ENCODE measurements at regions not wholly inside any gene's neighbourhood (a gene's known extent, or its start where the extent isn't known, plus 50 kb on each side); places are given as distances from the start of the nearest gene placed in this dataset.

GRCh38 chr1:81569761-81570160 lies 231.0 kb upstream of the ADGRL2 start:
- H3K9ac ChIP-seq (ENCODE audit: low read length), result no peak overlapping the region
- H3K9me2 ChIP-seq (ENCODE audit: insufficient read depth, low read length), result no peaks in the 10 kb centered on the region
- H3K27ac ChIP-seq (ENCODE audit: low read length), result no peak overlapping the region
- no peak overlapping the region for H3K4me3 ChIP-seq (ENCODE audit: low read length)
- H4K20me1 ChIP-seq (ENCODE audit: insufficient read depth), result no peaks in the 10 kb centered on the region
- no peak overlapping the region for H2AFZ ChIP-seq (ENCODE audit: low read depth, low read length)
- no peak for TF ChIP-seq SMC3 (conservative IDR thresholded peaks at IDR 0.05; ENCODE audit: poor library complexity)
- TF ChIP-seq POLR2AphosphoS5 (IDR thresholded peaks at IDR 0.05), result no peak
- TF ChIP-seq MXI1 (conservative IDR thresholded peaks at IDR 0.05; ENCODE audit: poor library complexity, severe bottlenecking), result no peak
- no peak for TF ChIP-seq RAD21 (conservative IDR thresholded peaks at IDR 0.05)
- TF ChIP-seq EP300 (conservative IDR thresholded peaks at IDR 0.05; ENCODE audit: poor library complexity, severe bottlenecking), result no peak
- TF ChIP-seq EZH2 (IDR thresholded peaks at IDR 0.05; ENCODE audit: borderline replicate concordance, insufficient read depth, low read length, poor library complexity, severe bottlenecking), result no peak
- TF ChIP-seq TAF1 (IDR thresholded peaks at IDR 0.05; ENCODE audit: low read depth), result no peak
- TF ChIP-seq CTCF (IDR thresholded peaks at IDR 0.05; ENCODE audit: poor library complexity, severe bottlenecking), result no peak
- TF ChIP-seq, protein P1, sequence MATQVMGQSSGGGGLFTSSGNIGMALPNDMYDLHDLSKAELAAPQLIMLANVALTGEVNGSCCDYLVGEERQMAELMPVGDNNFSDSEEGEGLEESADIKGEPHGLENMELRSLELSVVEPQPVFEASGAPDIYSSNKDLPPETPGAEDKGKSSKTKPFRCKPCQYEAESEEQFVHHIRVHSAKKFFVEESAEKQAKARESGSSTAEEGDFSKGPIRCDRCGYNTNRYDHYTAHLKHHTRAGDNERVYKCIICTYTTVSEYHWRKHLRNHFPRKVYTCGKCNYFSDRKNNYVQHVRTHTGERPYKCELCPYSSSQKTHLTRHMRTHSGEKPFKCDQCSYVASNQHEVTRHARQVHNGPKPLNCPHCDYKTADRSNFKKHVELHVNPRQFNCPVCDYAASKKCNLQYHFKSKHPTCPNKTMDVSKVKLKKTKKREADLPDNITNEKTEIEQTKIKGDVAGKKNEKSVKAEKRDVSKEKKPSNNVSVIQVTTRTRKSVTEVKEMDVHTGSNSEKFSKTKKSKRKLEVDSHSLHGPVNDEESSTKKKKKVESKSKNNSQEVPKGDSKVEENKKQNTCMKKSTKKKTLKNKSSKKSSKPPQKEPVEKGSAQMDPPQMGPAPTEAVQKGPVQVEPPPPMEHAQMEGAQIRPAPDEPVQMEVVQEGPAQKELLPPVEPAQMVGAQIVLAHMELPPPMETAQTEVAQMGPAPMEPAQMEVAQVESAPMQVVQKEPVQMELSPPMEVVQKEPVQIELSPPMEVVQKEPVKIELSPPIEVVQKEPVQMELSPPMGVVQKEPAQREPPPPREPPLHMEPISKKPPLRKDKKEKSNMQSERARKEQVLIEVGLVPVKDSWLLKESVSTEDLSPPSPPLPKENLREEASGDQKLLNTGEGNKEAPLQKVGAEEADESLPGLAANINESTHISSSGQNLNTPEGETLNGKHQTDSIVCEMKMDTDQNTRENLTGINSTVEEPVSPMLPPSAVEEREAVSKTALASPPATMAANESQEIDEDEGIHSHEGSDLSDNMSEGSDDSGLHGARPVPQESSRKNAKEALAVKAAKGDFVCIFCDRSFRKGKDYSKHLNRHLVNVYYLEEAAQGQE (IDR thresholded peaks at IDR 0.05; ENCODE audit: borderline replicate concordance), result no peak
- H3F3A ChIP-seq (ENCODE audit: insufficient read depth, low read length, poor library complexity, severe bottlenecking), result no peaks in the 10 kb centered on the region
- no peak overlapping the region for H3K4me2 ChIP-seq (ENCODE audit: low read length)
- H3K27me3 ChIP-seq (ENCODE audit: insufficient read depth, low read depth, low read length), result peaks cover 7% of the 10 kb centered on the region
- H3K79me2 ChIP-seq (replicated peaks; ENCODE audit: insufficient read depth, low read length), result no peaks in the 10 kb centered on the region
- H3K36me3 ChIP-seq (ENCODE audit: insufficient read depth, low read length), result no peaks in the 10 kb centered on the region
- H3K9me3 ChIP-seq (ENCODE audit: low read length), result no peaks in the 10 kb centered on the region

DNA sequence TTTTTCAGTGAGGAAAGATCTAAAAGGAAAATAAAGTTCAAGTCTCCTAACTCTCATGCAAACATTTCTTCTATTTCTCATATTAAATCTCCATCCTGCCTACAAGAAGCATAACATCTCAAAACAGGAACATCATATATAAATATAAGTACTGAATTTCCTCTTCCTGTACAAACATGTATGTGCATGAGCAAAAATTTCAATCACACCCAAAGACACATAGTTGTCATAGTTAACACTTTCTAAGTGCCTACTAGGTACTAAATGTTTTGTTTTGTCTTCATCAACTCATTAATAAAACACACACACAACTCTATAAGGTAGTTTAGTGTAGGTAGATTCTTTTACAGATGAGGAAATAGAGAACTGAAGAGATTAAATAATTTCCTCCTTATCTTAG lies 237.1 kb upstream of the ADGRL2 start:
- Histone ChIP-seq H3K79me2 (replicated peaks; ENCODE audit: insufficient read depth, low read length) (no peaks in the 10 kb centered on the region), H3K9ac (ENCODE audit: low read length) (no peak overlapping the region), H3F3A (ENCODE audit: insufficient read depth, low read length, poor library complexity, severe bottlenecking) (no peaks in the 10 kb centered on the region), H4K20me1 (ENCODE audit: insufficient read depth) (no peaks in the 10 kb centered on the region), H3K4me2 (ENCODE audit: low read length) (no peak overlapping the region), H3K9me2 (ENCODE audit: insufficient read depth, low read length) (no peaks in the 10 kb centered on the region), H3K27me3 (ENCODE audit: insufficient read depth, low read depth, low read length) (peaks cover 10% of the 10 kb centered on the region), H2AFZ (ENCODE audit: low read depth, low read length) (no peak overlapping the region), H3K27ac (ENCODE audit: low read length) (no peak overlapping the region), H3K36me3 (ENCODE audit: insufficient read depth, low read length) (no peaks in the 10 kb centered on the region), H3K4me3 (ENCODE audit: low read length) (no peak overlapping the region), H3K9me3 (ENCODE audit: low read length) (no peaks in the 10 kb centered on the region)
- no peak for TF ChIP-seq POLR2AphosphoS5 (IDR thresholded peaks at IDR 0.05)
- no peak for TF ChIP-seq CTCF (IDR thresholded peaks at IDR 0.05; ENCODE audit: poor library complexity, severe bottlenecking)
- TF ChIP-seq, protein P1 (IDR thresholded peaks at IDR 0.05; ENCODE audit: borderline replicate concordance), result no peak
- no peak for TF ChIP-seq RAD21 (conservative IDR thresholded peaks at IDR 0.05)
- TF ChIP-seq SMC3 (conservative IDR thresholded peaks at IDR 0.05; ENCODE audit: poor library complexity), result no peak
- TF ChIP-seq EZH2 (IDR thresholded peaks at IDR 0.05; ENCODE audit: borderline replicate concordance, insufficient read depth, low read length, poor library complexity, severe bottlenecking), result no peak
- TF ChIP-seq TAF1 (IDR thresholded peaks at IDR 0.05; ENCODE audit: low read depth), result no peak

Data from neural cell (in vitro differentiated cells).